ENCODE measurements at regions not wholly inside any gene's neighbourhood (a gene's known extent, or its start where the extent isn't known, plus 50 kb on each side); places are given as distances from the start of the nearest gene placed in this dataset.

DNA sequence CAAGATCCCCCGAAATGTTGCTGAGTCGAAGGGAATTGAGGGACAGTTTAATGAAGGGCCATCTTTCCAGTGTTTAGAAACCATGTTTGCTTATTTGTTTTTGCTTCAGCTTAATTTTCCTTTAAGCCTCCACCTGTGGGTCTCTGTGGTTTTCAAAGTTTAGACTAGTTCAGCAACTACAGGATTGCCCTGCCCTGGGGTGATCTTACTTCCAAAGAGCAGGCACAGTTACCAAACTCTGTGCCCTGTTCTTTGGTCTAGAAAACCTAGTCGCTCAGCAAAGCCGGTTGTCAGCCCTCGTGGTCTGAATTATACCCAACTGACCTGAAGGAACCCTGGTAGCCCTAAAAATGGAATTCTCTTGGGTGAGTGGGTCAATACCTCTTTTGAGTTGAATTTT is 219.2 kb upstream of the GMDS start:
- TF ChIP-seq POLR2AphosphoS5 (IDR thresholded peaks at IDR 0.05; ENCODE audit: low read depth, low read length), result no peak
- TF ChIP-seq ATF7-NPFF (CRISPR knock-in tag; IDR thresholded peaks at IDR 0.05; ENCODE audit: low read depth), result no peak
- TF ChIP-seq TARDBP (CRISPR knock-in tag; IDR thresholded peaks at IDR 0.05), result no peak
- TF ChIP-seq, protein P1, sequence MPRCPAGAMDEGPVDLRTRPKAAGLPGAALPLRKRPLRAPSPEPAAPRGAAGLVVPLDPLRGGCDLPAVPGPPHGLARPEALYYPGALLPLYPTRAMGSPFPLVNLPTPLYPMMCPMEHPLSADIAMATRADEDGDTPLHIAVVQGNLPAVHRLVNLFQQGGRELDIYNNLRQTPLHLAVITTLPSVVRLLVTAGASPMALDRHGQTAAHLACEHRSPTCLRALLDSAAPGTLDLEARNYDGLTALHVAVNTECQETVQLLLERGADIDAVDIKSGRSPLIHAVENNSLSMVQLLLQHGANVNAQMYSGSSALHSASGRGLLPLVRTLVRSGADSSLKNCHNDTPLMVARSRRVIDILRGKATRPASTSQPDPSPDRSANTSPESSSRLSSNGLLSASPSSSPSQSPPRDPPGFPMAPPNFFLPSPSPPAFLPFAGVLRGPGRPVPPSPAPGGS (CRISPR knock-in tag; IDR thresholded peaks at IDR 0.05), result no peak
- TF ChIP-seq ZNF224 (CRISPR knock-in tag; IDR thresholded peaks at IDR 0.05), result no peak
- TF ChIP-seq ZBTB20 (CRISPR knock-in tag; IDR thresholded peaks at IDR 0.05; ENCODE audit: borderline replicate concordance, low read depth), result no peak
- no peak for TF ChIP-seq RORA (CRISPR knock-in tag; IDR thresholded peaks at IDR 0.05)
- TF ChIP-seq, protein P2, sequence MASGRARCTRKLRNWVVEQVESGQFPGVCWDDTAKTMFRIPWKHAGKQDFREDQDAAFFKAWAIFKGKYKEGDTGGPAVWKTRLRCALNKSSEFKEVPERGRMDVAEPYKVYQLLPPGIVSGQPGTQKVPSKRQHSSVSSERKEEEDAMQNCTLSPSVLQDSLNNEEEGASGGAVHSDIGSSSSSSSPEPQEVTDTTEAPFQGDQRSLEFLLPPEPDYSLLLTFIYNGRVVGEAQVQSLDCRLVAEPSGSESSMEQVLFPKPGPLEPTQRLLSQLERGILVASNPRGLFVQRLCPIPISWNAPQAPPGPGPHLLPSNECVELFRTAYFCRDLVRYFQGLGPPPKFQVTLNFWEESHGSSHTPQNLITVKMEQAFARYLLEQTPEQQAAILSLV (CRISPR knock-in tag; IDR thresholded peaks at IDR 0.05; ENCODE audit: borderline replicate concordance), result no peak
